ENCODE measurements at regions not wholly inside any gene's neighbourhood (a gene's known extent, or its start where the extent isn't known, plus 50 kb on each side); places are given as distances from the start of the nearest gene placed in this dataset.

DNA sequence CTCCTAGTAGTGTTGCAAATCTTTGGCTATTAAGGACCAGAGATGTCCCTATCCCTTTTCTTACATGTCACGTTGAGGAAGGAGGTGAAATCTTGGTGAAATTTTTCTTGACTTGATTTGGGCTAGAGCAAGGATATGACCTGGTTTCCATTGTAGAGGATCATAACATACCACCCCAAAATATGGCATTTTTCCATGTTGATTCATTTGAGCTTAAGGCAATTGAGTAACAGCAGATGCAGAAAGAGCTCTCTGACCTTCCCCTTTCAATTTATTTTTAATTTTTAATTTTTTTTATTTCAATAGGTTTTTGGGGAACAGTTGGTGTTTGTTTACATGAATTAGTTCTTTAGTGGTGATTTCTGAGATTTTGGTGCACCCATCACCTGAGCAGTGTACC lies 61.2 kb upstream of the MAP1B start:
- no peak for DNase-seq (ENCODE audit: low read depth)

DNA sequence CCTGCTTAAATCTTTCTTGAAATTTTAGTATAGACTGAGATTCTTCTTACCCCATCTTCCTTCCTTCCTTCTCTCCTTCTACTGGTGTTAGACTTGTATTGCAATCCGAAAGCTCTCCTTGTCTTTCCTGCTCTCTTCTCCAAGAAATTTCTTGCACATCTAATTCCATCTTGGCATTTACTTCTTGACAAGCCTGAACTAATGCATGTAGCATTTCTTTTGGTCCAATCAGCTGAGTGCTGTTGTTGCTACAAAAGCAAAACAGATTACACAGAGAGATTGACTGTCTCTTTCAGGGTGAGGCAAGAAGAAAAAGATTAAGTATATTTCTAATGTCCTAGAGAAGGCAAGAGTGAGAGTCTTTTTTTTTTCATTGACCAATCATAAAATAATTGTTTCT lies 51.6 kb upstream of the MAP1B start:
- no peak for DNase-seq (ENCODE audit: low read depth)
